Panc1 (cell line): ENCODE measurements at regions not wholly inside any gene's neighbourhood (a gene's known extent, or its start where the extent isn't known, plus 50 kb on each side); places are given as distances from the start of the nearest gene placed in this dataset.

Source experiments
- POLR2AphosphoS5 ChIP-seq: IDR thresholded peaks from 2 replicates; pipeline ENCODE4 v1.6.1; 2012; ENCODE audit warnings: mild to moderate bottlenecking, low read depth, low read length, moderate library complexity
- SIN3A ChIP-seq: IDR thresholded peaks from 2 replicates; pipeline ENCODE4 v1.6.1; 2012; ENCODE audit warnings: low read depth, mild to moderate bottlenecking, low read length, moderate library complexity, borderline replicate concordance; ENCODE audit not compliant: insufficient read depth
- TF ChIP-seq, protein P1 (sequence below), 2 experiments: IDR thresholded peaks; 2 replicates each; pipeline ENCODE4 v1.6.1; 2011 to 2012; ENCODE audit warnings: low read depth in 2 of 2, control low read depth in 1 of 2, low read length in 1 of 2, mild to moderate bottlenecking in 1 of 2, moderate library complexity in 1 of 2; ENCODE audit not compliant: insufficient read depth in 1 of 2
- TF ChIP-seq, protein P2 (sequence below): fragments of 450-650 bp; IDR thresholded peaks from 2 replicates; pipeline ENCODE4 v1.5.1; 2017; ENCODE audit warnings: mild to moderate bottlenecking

DNA sequence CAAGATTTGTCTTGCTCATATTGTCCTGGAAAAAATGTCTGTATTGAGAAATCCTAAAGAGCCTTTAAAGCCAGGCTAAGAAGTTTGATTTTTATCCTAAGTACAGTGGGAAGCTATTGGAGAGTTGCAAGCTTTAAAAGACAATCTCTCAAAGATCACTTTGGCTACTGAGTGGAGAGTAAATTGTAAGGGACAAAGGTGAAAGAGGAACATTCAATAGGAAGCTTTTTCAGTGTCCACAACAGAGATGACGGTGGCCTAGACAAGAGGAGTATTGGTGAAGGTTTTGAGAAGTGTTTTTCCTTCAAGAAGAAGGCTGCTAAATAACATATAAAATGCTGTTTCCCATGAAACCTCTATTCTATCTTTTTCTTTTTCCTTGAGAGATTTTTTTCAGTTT, 249.5 kb upstream of the IL12A start:
- TF ChIP-seq, protein P1, sequence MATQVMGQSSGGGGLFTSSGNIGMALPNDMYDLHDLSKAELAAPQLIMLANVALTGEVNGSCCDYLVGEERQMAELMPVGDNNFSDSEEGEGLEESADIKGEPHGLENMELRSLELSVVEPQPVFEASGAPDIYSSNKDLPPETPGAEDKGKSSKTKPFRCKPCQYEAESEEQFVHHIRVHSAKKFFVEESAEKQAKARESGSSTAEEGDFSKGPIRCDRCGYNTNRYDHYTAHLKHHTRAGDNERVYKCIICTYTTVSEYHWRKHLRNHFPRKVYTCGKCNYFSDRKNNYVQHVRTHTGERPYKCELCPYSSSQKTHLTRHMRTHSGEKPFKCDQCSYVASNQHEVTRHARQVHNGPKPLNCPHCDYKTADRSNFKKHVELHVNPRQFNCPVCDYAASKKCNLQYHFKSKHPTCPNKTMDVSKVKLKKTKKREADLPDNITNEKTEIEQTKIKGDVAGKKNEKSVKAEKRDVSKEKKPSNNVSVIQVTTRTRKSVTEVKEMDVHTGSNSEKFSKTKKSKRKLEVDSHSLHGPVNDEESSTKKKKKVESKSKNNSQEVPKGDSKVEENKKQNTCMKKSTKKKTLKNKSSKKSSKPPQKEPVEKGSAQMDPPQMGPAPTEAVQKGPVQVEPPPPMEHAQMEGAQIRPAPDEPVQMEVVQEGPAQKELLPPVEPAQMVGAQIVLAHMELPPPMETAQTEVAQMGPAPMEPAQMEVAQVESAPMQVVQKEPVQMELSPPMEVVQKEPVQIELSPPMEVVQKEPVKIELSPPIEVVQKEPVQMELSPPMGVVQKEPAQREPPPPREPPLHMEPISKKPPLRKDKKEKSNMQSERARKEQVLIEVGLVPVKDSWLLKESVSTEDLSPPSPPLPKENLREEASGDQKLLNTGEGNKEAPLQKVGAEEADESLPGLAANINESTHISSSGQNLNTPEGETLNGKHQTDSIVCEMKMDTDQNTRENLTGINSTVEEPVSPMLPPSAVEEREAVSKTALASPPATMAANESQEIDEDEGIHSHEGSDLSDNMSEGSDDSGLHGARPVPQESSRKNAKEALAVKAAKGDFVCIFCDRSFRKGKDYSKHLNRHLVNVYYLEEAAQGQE (IDR thresholded peaks at IDR 0.05; ENCODE audit: insufficient read depth in 1 of 2, low read depth in 2 of 2, low read length in 1 of 2), result no peak
- TF ChIP-seq, protein P2, sequence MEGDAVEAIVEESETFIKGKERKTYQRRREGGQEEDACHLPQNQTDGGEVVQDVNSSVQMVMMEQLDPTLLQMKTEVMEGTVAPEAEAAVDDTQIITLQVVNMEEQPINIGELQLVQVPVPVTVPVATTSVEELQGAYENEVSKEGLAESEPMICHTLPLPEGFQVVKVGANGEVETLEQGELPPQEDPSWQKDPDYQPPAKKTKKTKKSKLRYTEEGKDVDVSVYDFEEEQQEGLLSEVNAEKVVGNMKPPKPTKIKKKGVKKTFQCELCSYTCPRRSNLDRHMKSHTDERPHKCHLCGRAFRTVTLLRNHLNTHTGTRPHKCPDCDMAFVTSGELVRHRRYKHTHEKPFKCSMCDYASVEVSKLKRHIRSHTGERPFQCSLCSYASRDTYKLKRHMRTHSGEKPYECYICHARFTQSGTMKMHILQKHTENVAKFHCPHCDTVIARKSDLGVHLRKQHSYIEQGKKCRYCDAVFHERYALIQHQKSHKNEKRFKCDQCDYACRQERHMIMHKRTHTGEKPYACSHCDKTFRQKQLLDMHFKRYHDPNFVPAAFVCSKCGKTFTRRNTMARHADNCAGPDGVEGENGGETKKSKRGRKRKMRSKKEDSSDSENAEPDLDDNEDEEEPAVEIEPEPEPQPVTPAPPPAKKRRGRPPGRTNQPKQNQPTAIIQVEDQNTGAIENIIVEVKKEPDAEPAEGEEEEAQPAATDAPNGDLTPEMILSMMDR, result no peak
- TF ChIP-seq SIN3A, result no peak
- no peak for TF ChIP-seq POLR2AphosphoS5
